A549 (cell line): ENCODE measurements at regions not wholly inside any gene's neighbourhood (a gene's known extent, or its start where the extent isn't known, plus 50 kb on each side); places are given as distances from the start of the nearest gene placed in this dataset.

Experiments
- CTCF ChIP-seq: fragments of >200 bp; sonication (Bioruptor Twin); formaldehyde crosslinking; IDR thresholded peaks from 3 replicates; pipeline ENCODE4 v1.5.1; 2016
- MAFK ChIP-seq: fragments of 450-650 bp; IDR thresholded peaks from 2 replicates; pipeline ENCODE4 v1.6.1; 2014; ENCODE audit not compliant: partially characterized antibody
- USF2 ChIP-seq: fragments of 450-650 bp; IDR thresholded peaks from 2 replicates; pipeline ENCODE4 v1.6.1; 2014; ENCODE audit warnings: antibody characterized with exemption

GRCh38 chr2:215851696-215852095 lies 161.7 kb downstream of the MREG start:
- TF ChIP-seq CTCF (no peak), MAFK (no peak), USF2 (no peak)
